ENCODE measurements at regions not wholly inside any gene's neighbourhood (a gene's known extent, or its start where the extent isn't known, plus 50 kb on each side); places are given as distances from the start of the nearest gene placed in this dataset.

GRCh38 chr1:29683472-29683871 lies 447.1 kb downstream of the PTPRU start:
- TF ChIP-seq EZH2 (IDR thresholded peaks at IDR 0.05), result no peak
- no peak for TF ChIP-seq CTCF (IDR thresholded peaks at IDR 0.05 in 2 of 3, conservative IDR thresholded peaks at IDR 0.05 in 1 of 3; ENCODE audit: borderline replicate concordance in 1 of 3, insufficient read depth in 1 of 3, low read depth in 2 of 3, low read length in 2 of 3)
- no peak for TF ChIP-seq POLR2AphosphoS5 (IDR thresholded peaks at IDR 0.05; ENCODE audit: low read depth, low read length)
- TF ChIP-seq RAD21 (IDR thresholded peaks at IDR 0.05; ENCODE audit: low read depth), result no peak
- TF ChIP-seq POLR2A (IDR thresholded peaks at IDR 0.05; ENCODE audit: borderline replicate concordance, extremely low read depth, insufficient read depth, insufficient read length), result no peak
- TF ChIP-seq EZH2phosphoT487 (IDR thresholded peaks at IDR 0.05; ENCODE audit: borderline replicate concordance), result no peak
- TF ChIP-seq ZNF274 (IDR thresholded peaks at IDR 0.05; ENCODE audit: low read depth, low read length), result no peak
- no peak for TF ChIP-seq MAX (IDR thresholded peaks at IDR 0.05)
- TF ChIP-seq ELF1 (IDR thresholded peaks at IDR 0.05; ENCODE audit: borderline replicate concordance, low read depth), result no peak

All from HCT116 (cell line).